Ureter (tissue), 1 donor: ENCODE measurements at regions not wholly inside any gene's neighbourhood (a gene's known extent, or its start where the extent isn't known, plus 50 kb on each side); places are given as distances from the start of the nearest gene placed in this dataset.

Experiments
- DNase-seq: peaks from one replicate; pipeline ENCODE4 v3.0.0-alpha.2; 2020; ENCODE audit warnings: low spot score
- donor health status: DM: yes; HTN: yes; CAD: no.

DNA sequence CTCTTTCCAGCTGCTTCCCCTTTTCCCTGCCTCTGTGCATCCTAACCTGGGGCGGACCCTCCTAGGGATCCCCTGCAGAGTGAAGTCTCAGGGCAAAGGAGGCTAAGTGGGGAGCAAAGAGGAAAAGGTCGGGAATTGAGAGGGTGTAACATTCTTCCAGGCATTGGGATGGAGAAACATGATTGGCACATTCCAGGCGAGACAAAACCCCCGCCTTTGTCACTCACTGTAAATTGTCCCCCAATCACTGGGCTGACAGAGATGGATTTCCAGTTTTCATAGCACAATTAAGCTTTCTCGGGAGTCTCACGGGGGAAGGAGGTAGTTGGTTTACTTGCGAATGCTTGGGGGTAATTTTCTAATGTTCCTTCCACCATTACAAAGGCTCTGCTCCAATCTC lies 74.9 kb downstream of the MIAT start:
- no peak for DNase-seq

DNA sequence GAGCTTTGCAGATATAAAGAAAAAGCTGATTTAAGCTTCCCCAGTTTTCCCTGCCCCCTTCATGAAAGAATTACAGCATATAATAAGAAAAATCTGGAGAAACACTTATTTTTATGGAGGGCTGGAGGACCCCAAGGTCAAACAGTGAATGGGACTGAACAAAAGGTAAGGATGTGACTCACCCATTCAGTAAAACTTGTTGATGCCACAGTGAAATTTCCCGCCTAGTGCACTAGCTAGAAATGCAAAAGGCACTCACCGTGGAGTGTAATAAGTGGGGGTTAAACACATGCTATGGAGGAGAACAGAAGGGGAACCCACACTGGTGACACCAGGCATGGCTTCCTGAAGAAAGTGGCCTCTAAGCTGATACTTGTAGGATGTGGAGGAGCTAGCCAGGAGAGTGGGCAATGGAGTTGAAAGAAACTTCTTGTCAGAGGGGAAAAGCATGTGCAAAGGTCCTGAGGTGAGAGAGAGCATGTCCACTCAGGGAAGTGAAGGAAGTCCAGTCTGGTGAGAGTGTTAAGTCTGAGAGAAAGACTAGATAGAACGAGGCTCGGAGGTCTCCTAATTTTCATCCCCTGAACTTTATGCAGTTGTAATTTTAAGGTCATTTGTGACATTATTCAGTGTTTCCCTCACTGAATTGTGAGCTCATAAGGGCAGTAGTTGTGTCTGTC lies 77.1 kb downstream of the MIAT start:
- DNase-seq = no peak

DNA sequence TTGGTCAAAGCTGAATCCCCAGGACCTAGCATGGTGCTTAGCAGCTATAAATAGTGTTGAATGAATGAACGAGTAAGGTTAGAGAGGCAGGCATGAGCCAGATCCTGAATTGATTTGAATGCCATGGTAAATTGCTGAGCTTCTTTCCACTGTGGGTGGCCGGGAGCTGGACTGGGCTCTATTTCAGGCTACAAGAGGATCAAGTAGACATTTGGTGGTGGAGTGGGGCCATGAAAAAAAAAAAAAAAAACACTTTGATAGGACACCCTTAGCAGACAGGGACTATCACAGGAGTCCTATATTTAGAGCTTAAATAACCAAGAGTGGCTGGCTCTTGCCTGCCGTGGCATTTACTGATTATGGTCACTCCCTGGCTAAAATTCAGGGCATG lies 77.6 kb downstream of the MIAT start:
- no peak for DNase-seq

DNA sequence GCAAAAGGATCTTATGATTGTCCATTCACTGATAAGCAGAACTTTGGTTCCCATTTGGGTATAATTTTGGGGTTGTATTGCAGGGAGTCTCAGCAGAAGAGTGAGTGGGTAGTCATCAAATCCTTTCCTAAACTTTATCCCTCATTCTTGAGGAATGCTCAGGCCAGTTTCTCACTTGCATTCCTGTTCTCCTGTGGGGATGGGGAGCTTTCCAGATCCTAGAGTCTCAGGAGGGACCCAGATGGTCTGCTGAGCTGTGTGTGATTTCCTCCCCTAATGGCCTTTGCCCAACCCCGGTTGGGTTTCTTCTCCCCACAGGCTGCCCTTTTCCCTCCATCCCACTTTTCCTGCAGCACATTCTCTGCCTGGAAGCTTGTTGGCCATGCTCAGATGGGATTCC lies 79.9 kb downstream of the MIAT start:
- no peak for DNase-seq

DNA sequence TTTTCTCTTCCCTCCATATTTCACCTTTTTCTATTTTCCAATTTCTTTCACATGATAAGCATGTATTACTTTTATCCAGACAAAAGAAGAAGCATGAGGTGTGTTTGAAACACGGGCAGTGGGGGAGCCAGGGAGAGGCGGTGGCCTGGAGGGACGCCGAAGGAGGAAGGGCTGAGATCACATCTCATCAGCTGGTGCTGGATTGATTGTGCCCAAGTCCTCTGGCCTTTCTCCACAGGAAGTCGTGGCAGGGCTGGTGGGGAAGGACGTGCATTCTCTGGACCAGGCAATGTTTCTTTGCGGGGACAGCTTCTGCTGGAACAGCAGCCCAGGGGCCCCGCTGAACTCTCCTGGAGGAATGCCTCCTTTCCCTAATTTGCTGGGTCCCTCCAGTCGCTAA lies 82.9 kb downstream of the MIAT start:
- DNase-seq = no peak

DNA sequence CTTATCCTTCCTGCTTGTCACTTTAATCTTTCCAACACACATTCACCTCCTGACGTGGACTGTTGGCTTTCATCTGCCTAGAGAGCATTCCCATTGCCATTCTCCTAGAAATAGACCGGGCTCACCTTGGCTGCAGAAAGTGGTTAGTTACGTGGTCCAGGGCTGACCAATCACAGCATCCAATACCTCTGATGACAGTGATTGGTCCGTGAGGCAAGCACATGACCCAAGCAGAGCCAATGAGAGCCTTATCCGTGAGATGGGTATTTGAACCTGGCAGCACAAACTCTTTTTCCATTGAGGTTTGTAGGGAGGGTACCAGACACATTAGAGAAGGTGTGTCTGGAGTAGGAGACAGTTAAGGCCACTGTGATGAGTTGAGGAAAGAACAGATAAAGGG lies 85.8 kb downstream of the MIAT start:
- no peak for DNase-seq

DNA sequence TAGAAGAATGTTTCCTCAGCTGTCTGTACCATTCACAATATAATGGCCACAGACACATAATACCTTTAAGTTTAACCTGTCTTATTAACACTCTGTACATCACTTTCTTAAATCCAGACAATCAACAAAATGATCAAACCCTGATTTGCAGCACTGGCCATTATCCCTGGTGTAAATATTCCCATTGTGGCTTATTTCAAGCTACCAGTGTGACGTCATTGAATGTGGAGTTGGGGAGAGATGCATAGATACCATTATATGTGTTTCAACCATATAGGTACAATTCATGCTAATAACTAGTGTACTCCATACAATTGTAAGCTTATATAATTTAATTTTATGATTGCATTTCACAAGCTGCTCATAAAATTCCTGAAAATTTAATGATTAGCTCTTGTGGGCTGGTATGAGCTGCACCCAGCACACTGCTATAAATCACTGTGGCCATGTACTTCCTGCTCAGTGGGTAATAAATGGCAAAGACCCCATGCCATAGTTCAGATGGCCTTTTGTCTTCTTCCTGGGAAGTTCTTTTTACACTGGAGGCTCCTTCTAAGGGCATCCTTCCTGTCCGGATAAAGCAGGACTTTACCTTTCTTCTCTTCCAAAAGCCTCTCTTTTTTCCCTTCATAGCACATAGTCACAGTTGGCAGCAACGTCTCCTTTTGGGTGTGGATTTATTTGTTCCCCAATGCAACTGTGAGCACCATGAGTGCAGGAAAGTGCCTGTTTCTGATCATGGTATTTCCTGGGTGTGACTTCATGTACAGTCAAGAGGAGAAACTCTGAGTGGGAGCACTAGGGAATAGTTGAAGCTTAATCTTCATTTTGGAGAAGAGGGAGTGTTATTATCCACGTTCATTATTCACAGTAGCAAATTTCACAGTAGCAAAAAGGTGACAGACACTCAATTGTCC lies 87.8 kb downstream of the MIAT start:
- no peak for DNase-seq

DNA sequence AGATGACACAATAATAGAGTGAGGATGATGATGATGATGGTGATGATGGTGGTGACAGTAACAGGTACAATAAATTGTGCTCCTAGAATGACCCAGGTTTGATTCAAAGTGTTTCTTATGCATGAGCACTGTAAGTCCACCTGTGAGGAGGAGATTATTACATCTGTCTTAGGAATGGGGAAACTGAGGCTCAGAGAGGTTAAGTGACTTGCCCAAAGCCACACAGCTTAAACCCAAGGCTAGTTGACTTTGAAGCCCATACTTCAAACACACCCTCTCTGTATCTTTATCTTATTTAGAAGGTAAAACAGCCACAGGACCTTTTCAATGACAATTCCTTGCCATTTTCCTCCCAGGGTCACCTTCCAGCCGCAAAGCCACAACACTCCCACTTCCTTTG lies 88.9 kb downstream of the MIAT start:
- no peak for DNase-seq

DNA sequence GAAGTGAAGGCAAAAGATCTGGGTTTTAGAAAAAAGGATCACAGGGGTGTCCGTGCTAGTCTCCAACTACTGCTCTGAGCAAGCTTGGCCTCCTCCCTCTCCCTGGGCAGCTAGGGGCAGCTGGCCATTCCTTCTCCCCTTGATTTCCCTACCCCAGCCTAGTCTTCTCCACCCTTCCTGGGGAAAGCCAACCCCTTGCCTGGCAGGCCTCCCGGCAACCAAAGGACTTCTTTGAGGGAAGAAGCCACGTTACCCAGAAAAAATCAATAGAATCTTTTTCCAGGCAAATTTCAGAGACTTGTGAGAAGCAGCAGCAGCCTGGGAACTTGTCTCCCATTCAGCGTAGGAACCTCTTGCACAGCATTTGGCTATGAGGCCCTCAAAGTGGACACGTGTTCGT lies 91.5 kb downstream of the MIAT start:
- DNase-seq = no peak

DNA sequence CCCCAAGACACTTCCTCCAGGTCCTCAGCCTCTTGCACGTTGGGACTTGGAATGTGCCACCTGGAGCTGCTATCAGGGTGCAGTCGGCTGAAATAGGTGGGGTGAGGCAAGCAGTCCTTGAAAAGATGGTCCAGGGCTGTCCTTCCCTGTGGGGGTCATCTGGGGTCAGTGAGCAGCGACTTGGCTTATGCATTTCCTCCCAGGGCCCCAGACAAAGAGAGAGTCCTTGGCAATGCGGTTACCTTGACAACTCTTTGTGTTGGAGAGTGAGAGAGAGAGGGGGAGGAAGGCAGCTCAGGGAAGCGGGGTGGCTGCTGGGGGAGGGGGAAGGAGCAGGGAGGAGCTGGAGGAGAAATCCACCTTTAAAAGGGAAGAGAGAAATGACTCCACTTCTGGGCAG lies 93.8 kb downstream of the MIAT start:
- DNase-seq = no peak

DNA sequence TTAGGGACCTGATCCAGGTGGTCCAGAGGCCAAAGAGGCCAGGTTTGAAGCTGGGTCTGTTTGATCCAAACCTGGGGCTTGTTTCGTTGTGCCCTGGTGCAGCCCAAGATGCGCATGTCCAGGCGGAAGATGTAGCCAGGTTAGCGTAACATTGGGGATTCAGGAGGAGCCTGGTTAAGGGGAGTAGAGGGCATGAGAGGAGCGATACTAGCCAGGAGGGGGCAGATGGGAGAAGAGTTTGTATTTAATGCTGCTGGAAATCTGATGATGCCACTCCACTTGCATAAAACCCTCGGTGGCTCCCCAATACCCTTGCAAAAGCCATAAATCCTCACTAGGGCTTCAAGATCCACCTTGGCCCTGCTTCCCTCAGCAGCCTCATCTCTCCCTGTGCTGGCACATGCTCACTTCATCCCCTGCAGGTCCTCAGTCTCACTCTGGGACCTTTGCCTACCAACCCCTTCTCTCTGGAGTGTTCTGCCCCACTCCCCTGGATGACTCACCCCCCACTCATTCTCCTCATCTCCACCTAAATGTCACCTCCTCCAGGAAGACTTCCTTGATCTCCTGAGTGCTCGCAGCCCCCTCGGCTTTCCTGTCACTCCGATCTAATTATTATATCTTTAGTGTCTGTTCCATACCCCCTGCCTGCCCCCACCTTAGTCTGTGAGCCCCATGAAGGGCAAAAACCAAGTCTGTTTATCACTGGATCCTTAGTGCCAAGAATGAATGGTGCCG lies 95.9 kb downstream of the MIAT start:
- no peak for DNase-seq

DNA sequence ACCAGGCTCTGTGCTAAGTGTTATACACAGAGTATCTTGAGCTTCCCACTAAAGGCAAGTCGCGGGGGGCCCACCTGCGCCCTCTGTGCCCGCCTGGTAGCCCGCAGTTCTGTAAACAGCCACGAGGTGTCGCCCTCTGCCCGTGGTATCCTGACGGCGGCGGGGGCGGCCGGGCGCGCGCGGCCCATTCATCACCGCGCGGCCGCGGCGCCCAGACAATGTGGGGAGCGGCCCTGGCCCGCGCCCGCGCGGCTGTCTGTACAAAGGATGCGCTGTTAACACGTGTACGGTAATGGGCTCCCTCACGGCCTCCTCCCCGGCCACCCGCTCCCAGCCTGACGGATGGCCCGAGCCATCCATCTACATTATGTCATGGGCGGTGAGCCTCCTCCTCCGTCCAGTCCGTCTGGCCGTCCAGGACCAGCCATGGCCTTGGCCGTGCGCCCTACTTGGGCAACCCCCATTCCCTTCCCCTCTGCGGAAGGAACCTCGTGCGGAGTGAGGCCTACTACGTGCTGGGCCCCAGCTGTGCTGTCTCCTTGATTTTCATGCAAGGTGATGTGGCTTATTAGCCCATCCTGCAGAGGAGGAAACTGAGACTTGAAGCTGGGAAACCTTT lies 99.4 kb downstream of the MIAT start:
- no peak for DNase-seq

DNA sequence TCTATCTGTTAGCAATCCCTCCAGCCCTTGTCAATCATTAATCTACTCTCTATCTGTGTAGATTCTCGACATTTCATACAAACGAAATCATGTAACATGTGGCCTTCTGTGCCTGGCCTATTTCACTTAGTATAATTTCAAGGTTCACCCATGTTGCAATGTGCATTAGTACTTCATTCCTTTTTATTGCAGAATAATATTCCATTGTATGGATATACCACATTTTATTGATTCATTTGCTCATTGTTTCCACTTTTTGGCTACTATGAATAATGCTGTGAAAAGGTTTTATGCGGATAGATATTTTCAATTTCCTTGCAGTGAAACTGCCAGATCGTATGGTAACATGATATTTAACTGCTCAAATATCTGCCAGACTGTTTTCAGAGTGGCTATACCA lies 100.1 kb downstream of the MIAT start:
- DNase-seq = no peak

DNA sequence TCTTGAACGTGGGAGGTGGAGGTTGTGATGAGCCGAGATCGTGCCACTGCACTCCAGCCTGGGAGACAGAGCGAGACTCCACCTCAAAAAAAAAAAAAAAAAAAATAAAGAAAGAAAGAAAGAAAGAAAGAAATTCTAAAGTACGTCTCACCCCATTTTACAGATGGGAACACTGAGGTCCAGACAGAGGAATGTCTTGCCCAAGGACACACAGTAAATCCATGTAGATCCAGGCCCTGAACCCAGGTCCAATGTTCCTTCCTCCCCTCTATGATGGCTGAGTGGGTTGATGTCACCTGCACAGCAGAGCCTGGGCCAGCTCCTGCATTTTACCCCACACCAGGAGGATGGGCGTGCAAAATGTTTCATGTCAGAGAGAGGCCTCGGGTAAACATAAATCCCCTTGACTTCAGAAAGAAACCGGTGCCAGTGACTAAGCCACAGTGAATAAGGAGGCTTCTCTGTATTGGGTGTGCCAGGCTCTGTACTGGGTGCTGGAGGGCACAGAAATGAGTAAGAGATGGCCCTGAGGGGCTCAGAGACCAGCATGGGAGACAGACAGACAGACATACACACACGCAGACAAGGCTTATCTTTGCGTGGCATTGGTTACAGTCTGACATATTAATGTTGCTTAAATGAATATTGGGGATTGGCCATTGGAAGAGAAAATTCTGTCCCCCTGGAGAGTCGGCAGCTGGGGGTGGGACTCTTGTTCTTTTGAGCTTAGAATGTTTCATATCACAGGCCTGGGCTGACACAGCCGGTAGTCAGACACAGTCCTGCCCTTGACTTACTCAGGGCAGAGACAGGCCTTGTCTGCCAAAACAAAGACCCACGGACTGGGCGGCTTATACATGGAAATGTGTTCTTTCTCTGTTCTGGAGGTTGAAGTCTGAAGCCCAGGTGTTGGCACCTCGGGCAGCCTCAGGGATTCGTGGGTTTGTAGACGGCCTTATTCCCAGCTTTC lies 105.4 kb downstream of the MIAT start:
- no peak for DNase-seq

DNA sequence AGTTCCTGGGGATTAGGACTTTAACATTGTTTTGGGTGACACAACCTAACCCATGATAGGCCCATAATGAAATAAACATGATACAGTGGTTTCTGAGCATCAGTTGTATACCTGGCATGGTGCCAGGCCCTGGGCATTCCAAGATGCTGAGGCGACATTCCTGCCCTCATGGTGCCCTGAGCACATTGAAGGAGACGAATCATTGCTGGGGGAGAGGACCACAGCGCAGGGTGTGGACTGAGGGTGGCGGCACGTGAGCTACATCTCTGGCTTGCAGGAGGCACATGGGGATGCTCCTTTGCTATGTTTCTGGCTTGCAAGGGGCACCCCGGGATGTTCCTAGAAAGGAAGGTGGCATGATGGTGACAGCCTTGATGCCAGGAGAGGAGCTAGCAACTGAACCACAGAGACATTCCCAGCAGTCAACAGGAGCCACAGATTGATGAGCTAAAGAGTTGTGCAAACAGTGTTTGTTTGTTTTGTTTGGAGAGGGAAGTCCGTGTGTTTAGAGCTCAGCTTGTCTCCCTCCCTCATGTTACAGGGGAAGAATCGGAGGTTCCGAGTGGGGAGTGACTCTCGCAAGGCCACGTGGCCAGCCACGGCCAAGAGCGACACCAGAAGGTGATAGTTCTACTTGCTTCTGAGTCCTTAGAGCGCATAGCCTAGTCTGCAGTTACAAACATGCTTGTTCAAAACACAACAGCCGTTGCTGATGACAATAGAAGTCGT lies 106.4 kb downstream of the MIAT start:
- DNase-seq = no peak

DNA sequence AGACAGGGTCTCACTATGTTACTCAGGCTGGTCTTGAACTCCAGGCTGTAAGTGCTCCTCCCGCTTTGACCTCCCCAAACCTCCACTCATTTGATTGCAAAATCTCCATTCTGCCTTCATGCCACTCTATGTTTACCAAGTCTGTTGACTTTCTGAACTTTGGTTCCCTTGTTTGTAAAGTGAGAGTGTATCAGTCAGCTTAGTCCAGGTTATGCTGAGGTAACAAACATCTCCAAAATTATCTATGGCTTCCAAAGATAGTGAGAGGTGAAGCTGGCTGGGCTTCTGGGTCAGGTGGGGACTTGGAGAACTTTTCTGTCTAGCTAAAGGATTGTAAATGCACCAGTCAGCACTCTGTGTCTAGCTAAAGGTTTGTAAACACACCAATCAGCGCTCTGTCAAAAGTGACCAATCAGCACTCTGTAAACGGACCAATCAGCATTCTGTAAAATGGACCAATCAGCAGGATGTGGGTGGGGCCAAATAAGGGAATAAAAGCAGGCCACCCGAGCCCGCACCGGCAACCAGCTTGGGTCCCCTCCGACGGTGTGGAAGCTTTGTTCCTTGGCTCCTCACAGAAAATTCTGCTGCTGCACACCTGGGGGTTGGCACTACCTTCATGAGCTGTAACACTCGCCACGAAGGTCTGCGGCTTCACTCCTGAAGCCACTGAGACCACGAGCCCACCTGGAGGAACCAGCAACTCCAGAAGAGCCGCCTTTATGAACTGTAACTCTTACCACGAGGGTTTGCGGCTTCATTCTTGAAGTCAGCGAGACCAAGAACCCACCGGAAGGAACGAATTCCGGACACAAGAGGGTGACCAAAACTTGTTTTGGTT lies 109.3 kb downstream of the MIAT start:
- DNase-seq = no peak

DNA sequence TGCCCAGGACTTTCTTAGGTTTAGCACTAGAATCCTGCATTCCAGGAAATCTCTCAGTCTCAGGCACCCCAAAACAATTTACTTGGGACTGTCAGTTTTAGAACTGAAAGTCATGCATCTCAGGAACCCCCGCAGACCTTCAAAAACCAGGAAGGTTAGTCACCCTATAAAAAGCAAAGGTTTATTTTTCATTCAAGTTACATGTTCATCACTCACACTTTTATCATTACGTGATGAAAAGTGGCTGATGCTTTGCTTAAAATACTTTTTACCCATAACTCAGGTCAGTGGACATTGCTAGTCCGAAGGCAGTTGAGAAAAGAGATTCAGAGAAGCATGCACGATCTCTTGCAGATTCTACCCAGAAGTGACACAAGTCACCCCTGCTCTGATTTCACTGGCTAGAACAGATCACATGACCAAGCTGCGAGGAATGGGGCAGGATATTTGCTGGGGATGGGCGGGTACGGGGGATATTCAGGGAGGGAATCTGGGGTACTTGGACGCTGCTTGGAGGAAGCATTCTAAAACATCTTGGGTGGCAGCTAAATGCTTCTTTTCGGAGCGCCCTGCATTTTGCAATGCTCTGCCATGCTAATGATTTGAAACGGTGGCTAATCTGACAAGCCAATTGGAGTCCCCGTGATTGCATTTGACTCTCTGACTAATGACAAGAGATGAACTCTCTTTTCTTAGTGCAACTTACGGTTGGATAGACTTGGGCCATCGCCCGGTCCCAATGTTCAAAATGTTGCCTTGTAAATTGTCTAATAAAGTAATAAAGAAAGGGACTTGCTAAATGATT lies 110.2 kb downstream of the MIAT start:
- DNase-seq = no peak

DNA sequence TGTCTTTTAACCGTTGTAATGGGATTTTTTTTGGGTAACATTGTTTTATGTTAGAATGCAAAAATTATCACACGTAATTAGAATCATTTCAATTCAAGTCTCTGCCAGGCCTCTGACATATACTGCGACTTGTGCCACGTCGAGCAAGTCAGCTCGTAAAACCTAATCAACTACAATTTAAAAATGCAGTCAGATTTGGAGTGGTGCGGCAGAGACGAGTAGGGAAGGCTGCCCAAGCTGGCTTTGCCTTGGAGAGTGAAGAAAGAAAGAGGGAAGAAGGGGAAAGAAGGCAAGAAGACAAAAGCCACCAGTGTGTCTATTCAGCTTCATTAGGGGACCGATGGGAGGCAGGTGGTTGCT lies 110.7 kb downstream of the MIAT start:
- DNase-seq = no peak

DNA sequence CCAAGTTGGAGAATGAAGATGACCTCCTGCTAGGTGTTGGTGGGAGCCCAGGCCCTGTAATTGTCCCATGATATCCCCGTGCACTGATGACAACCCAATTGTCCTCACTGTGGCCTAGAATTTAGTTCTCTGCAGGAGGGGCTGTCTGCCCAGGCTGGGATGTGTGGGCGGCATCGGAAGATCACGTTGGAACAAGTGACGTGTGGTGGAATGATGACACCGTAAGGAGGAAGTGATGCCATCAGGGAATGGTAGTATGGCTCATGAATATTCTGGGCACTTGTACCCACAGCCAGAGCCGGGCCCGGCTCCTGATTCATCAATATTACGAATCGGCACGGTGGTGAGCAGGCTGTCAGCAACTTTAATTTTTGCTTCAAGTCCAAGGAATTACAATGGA lies 111.6 kb downstream of the MIAT start:
- no peak for DNase-seq
